Duodenal mucosa (tissue), 2 donors: ENCODE measurements at regions not wholly inside any gene's neighbourhood (a gene's known extent, or its start where the extent isn't known, plus 50 kb on each side); places are given as distances from the start of the nearest gene placed in this dataset.

Source experiments
- H3K27ac ChIP-seq: one replicate; pipeline ENCODE4 v1.7.0; 2013; ENCODE audit warnings: low read depth, low read length
- H3K27me3 ChIP-seq, 2 donors: one replicate each; pipeline ENCODE4 v1.7.0; 2013; ENCODE audit warnings: low read length in 2 of 2, control low read depth in 1 of 2; ENCODE audit not compliant: insufficient read depth in 2 of 2, control insufficient read depth in 1 of 2
- H3K36me3 ChIP-seq, 2 donors: one replicate each; pipeline ENCODE4 v1.7.0; 2013; ENCODE audit warnings: low read length in 2 of 2, control low read depth in 1 of 2; ENCODE audit not compliant: insufficient read depth in 2 of 2, control insufficient read depth in 1 of 2
- H3K4me1 ChIP-seq, 2 donors: one replicate each; pipeline ENCODE4 v1.7.0; 2013; ENCODE audit warnings: low read length in 2 of 2, control low read depth in 1 of 2; ENCODE audit not compliant: insufficient read depth in 2 of 2, control insufficient read depth in 1 of 2
- H3K4me3 ChIP-seq, 2 donors: one replicate each; pipeline ENCODE4 v1.7.0; 2013; ENCODE audit warnings: low read length in 2 of 2, low read depth in 1 of 2
- H3K9ac ChIP-seq, 2 donors: one replicate each; pipeline ENCODE4 v1.7.0; 2013; ENCODE audit warnings: low read length in 2 of 2, low read depth in 1 of 2
- H3K9me3 ChIP-seq, 2 donors: one replicate each; pipeline ENCODE4 v1.7.0; 2013; ENCODE audit warnings: low read length in 2 of 2, control low read depth in 1 of 2; ENCODE audit not compliant: control insufficient read depth in 1 of 2

DNA sequence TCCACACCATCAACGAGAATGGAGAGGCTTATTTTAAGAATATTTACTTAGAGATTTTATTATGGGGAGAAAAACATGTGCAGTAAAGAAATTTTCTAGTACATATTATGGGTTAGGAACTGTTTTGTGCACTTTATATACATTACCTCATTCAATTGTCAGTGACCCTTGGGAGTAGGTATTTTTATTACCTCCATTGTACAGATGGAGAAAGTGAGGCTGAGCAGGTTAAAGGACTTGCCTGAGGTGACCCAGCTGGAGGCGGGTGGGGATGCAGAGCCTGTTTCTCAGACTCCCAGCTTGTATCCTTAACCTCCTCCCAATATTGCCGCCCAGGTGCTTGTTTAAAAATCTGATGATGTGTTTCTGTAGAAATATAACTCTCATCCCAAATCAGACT is 356.7 kb downstream of the HRH4 start:
- H3K9me3 ChIP-seq: no peaks in the 10 kb centered on the region

DNA sequence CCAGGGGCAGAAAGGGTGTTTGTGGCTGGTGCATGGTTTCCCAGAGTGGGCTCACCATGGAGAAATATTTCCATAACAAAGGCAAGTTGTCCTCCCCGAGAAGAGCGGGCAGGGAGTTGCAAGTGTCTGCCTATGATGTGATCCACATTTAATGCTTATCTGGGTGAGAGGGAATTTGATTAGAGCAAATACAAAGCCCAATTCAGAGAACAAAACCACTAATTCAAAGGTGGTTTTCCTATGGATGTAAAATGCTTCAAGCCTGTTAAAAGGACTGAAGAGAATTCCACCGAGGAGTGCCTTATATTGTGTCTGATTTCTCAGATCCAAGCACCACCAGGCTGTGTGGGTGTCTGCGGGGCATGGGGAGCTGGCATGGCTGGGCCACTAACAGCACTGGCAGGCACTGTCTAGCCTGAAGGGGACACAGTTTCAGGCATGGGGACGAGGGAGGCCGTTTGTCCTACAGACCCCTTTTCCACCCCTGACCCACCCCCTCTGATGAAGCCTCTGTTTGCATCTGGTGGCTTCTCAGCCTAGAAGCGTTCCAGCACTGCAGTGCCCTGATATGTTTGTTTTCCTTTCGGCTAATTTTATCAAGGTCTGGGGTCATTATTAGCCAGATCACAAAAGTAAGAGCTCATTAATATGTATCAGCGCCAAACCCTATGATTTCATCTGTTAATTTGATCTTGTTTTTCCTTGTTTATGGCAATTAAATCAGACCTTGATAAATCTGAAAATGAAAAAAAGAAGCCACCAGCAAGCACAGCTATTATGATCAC is 357.3 kb downstream of the HRH4 start:
- no peak overlapping the region for H3K27ac ChIP-seq
- H3K4me3 ChIP-seq: no peak overlapping the region

More for the DNA sequence above, 356.7 kb downstream of the HRH4 start:
- no peaks in the 10 kb centered on the region for H3K4me1 ChIP-seq
- no peak overlapping the region for H3K9ac ChIP-seq
- H3K36me3 ChIP-seq: no peaks in the 10 kb centered on the region
- no peak overlapping the region for H3K27ac ChIP-seq
- no peak overlapping the region for H3K4me3 ChIP-seq
- no peaks in the 10 kb centered on the region for H3K27me3 ChIP-seq

DNA sequence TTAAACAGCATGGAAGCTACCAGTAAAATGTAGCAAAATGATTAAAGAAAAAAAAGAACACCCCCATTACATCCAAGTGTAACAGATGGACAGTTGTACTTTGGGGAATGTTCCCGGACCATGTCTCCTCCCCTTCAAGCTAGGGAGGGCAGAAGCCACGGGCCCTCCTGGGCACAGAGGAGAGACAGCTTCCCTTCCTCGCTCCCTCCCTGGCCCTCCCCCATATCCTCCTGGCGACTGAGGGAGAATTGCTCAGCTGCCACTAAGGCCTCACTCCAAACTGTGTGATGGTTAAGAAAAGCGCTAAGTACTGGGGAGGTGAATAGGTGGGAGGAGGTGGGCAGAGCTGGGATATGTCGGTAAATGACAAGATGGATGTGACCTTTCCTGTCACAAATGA is 358.0 kb downstream of the HRH4 start:
- Histone ChIP-seq H3K27me3 (no peaks in the 10 kb centered on the region), H3K27ac (no peak overlapping the region), H3K4me1 (no peaks in the 10 kb centered on the region), H3K9me3 (no peaks in the 10 kb centered on the region), H3K9ac (no peak overlapping the region), H3K4me3 (no peak overlapping the region), H3K36me3 (no peaks in the 10 kb centered on the region)

More for the DNA sequence above, 357.3 kb downstream of the HRH4 start:
- no peak overlapping the region for H3K9ac ChIP-seq
- H3K4me1 ChIP-seq: no peaks in the 10 kb centered on the region
- H3K27me3 ChIP-seq: no peaks in the 10 kb centered on the region
- no peaks in the 10 kb centered on the region for H3K36me3 ChIP-seq
- H3K9me3 ChIP-seq: no peaks in the 10 kb centered on the region

DNA sequence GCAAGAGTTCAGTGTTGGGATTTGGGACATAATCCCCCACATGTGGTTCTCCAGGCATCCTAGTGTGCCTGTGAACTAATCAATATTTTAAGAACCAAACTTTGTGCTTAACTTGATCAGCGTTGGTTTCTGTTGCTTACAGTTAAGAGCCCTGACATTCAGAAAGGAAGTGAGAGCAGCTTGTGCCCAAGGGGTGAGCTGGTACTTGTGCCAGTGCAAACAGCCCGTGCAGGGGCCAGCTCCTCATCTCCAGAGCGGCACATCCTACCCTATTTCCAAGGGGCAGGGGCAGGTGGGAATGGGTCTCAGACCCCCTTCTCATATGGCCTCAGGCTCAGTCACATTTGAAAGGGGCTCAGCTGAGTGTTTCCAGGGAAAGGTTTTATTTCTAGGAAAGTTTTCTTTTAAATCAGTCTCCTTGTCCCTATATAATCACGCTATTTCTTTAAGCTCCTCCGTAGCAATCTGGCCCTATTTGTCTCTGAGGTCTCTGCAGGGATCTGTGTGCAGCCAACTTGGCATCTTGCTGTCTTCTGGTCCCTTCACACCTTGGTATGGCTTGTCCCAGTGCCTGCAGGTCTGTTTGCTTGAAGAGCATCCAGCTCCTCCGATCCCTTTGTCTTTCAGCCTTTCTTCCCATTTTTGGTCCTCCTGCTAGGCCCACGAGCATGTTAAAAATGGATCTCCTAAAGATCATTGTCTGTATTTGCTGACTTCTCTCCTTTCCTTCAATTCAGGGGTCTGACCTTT is 358.9 kb downstream of the HRH4 start:
- Histone ChIP-seq H3K27me3 (no peaks in the 10 kb centered on the region), H3K9me3 (no peaks in the 10 kb centered on the region), H3K36me3 (no peaks in the 10 kb centered on the region), H3K27ac (no peak overlapping the region), H3K4me1 (no peaks in the 10 kb centered on the region), H3K9ac (no peak overlapping the region), H3K4me3 (no peak overlapping the region)

DNA sequence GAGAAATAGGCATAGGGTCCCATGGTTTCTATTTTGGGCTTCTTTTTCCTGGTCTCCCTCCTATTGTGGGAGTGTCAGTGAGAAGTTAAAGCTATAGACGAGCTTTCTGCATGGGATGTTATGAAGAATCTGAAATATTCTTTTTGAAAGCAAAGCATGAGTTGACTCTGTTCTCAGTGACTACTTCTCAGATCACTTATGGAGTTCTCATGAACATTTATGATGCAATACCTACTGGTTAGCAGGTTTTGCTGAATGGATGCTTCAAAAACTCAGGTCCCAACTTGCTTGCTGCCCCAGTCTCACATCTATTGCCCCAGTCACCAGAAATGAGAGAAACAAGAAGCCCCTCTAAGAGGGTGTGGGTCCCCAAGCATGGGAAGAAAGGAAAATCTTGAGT is 365.0 kb downstream of the HRH4 start:
- Histone ChIP-seq H3K27ac (no peak overlapping the region), H3K4me3 (no peak overlapping the region), H3K4me1 (no peaks in the 10 kb centered on the region), H3K9ac (no peak overlapping the region), H3K36me3 (no peaks in the 10 kb centered on the region), H3K9me3 (no peaks in the 10 kb centered on the region), H3K27me3 (no peaks in the 10 kb centered on the region)

DNA sequence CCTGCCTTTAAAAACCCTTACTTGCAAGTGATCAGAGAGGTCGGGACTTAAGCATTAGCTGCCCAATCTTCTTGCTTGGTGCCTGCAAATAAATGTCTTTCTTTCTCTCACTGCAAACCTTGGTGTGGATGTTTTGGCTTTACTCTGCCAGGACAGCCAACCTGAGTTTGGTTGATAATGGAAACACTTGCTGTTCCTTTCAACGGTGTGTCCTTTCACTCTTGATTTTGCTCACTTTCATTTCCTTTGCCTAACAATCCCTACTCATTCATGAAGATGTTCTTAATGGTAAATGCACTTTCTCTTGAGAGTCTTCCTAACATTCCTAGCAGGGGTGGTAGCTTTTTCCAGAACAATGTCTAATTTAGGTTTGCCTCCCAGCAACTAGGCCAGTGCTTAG is 366.2 kb downstream of the HRH4 start:
- H3K36me3 ChIP-seq: no peaks in the 10 kb centered on the region
- no peaks in the 10 kb centered on the region for H3K9me3 ChIP-seq
- H3K9ac ChIP-seq: no peak overlapping the region
- no peak overlapping the region for H3K4me3 ChIP-seq
- no peak overlapping the region for H3K27ac ChIP-seq
- no peaks in the 10 kb centered on the region for H3K27me3 ChIP-seq
- no peaks in the 10 kb centered on the region for H3K4me1 ChIP-seq

DNA sequence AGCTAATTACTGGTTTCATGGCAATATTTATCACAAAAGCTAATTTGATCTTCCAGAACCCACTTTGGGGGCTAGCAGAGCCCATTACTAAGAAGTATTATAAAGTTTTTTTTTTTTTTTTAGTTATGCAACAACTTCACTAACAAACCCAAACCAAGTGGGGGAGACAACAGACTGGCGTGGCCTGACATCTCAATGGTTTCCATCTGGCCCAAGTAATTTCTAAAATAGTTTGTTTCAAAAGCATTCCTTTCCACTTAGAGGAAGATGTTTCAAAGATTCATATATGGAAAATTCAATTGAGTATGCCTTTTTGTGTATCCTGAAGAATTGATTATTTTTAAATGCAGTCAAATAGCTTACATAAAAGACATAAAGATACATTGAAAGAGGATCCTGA is 367.1 kb downstream of the HRH4 start:
- H3K9me3 ChIP-seq: no peaks in the 10 kb centered on the region
- H3K4me3 ChIP-seq: no peak overlapping the region
- no peaks in the 10 kb centered on the region for H3K27me3 ChIP-seq
- no peaks in the 10 kb centered on the region for H3K36me3 ChIP-seq
- no peak overlapping the region for H3K27ac ChIP-seq
- H3K4me1 ChIP-seq: no peaks in the 10 kb centered on the region
- no peak overlapping the region for H3K9ac ChIP-seq

DNA sequence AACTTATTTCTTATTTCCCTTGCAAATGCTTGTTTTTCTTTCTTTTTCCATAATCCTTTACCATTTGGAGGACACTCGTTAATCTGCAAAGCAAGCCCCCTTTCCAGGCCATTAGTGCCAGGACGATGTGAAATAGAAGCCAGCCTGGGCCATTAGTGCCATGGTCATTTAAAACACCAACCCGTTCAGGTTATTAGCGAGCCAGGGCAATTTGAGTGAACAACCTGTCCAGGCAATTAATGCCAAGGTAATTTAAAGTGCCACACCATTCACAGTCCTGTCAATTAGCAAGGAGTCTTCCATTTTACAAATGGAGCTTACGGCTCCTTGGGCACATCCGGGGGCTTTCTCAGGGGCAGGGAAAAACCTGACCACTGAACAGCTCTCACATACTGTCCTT is 370.6 kb downstream of the HRH4 start:
- Histone ChIP-seq H3K36me3 (no peaks in the 10 kb centered on the region), H3K9me3 (no peaks in the 10 kb centered on the region), H3K4me1 (no peaks in the 10 kb centered on the region), H3K27ac (no peak overlapping the region), H3K27me3 (no peaks in the 10 kb centered on the region), H3K4me3 (no peak overlapping the region), H3K9ac (no peak overlapping the region)

DNA sequence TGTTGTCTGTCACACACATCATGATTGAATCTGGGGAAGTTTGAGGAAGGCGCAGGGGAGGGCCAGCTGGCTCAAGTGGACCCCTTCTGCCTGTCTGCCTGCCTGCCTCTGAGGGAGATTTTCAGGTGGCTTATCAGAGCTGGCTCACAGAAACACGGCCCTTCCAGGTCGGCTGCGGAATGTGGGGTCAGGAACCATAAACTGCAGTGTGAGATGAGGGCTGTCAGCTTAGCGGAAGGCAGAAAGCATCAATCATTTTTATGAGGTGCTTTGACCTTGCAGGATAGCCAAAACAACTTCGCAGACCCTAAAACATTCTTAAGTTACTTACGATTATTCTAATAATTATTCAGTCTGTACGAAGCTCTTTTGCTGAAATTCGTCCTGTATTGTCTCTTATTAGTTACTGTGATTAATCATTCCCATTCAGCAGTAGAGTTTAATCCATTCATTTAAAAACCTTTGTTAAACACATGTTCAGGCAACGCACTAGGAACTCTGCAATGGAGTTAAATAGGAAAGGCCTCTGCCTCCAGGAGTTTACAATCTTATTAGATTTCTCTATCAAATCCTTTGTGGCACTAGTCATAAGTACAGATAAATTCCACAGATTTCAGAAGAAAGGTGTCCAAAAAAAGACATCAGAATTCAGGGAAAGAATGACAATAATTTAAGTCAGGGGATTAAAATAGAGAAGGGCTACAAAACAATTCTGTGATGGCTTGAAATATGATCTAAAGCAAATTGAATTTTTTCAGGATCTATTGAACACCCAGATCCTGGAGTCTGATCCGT is 371.6 kb downstream of the HRH4 start:
- Histone ChIP-seq H3K9me3 (no peaks in the 10 kb centered on the region), H3K27me3 (no peaks in the 10 kb centered on the region), H3K27ac (no peak overlapping the region), H3K4me1 (no peaks in the 10 kb centered on the region), H3K9ac (no peak overlapping the region), H3K4me3 (no peak overlapping the region), H3K36me3 (no peaks in the 10 kb centered on the region)

DNA sequence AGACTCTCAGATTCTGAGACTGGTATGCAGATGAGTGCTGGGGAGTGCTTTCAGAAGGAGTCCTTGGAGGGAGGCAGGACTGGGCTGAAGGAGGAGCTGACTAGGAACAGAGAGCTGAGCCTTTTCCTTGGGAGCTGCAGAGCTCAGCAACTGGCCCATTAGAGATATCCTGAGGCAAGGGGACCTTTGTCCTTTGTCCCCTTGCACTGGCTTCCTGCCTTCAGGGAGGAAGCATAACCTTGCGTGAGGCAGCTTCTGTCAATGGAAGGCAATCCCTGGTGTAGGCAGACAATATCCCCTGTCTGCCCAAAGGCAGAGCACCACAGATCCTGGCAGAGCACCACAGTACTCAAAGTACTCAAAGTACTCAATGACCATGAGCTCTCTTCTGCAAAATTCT is 375.3 kb downstream of the HRH4 start:
- Histone ChIP-seq H3K27me3 (no peaks in the 10 kb centered on the region), H3K9ac (no peak overlapping the region), H3K36me3 (no peaks in the 10 kb centered on the region), H3K9me3 (no peaks in the 10 kb centered on the region), H3K4me3 (no peak overlapping the region), H3K27ac (no peak overlapping the region), H3K4me1 (no peaks in the 10 kb centered on the region)
